ENCODE measurements at regions not wholly inside any gene's neighbourhood (a gene's known extent, or its start where the extent isn't known, plus 50 kb on each side); places are given as distances from the start of the nearest gene placed in this dataset.

DNA sequence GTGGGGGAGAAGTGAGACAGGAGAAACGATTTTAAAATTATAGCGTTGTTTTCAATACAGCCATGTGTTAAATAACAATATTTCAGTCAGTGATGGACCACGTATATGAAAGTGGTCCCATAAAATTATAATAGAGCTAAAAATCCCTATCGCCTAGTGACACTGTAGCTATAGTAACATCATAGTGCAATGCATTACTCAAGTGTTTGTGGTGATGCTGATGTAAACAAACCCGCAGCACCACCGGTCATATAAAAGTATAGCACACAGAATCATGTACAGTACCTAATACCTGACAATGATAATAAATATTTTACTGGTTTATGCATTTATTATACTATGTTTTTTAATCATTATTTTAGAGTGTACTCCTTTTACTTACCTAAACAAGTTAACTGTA lies 407.4 kb upstream of the SEMA6A start:
- no peak for ATAC-seq
- 3% methylated on average over 6 of the region's 6 CpGs for WGBS (ENCODE audit: missing lambda C conversion rate)

DNA sequence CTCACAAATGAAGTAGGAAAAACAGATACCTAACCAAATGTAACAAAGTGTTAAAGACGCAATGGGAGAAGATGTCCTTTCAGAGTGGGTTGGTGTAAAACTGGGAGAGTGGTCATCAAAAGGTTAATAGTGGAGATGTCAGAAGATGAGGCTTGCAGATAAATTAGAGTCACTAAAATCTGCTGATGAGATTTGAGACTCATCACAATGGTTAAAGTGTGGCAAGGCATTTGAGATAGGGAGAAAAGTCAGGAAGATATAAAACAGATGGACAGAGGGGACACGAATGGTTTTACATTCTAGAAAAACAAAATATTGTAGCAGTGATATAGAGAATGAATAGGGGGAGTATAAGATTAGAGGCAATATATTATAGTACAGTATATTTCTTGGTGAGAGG lies 406.0 kb upstream of the SEMA6A start:
- no peaks in the 10 kb centered on the region for H3K4me1 ChIP-seq
- H3K9me3 ChIP-seq: no peaks in the 10 kb centered on the region
- ATAC-seq (no peak), DNase-seq (ENCODE audit: low read depth in 1 of 2, low spot score in 1 of 2) (no peak), FAIRE-seq (no peak)
- CTCF ChIA-PET: no interaction called here
- H3K27ac ChIP-seq: no peak overlapping the region
- H3K4me3 ChIP-seq: no peak overlapping the region
- no peak overlapping the region for H3K4me2 ChIP-seq
- WGBS (ENCODE audit: missing lambda C conversion rate): 0% methylated on average over 2 of the region's 2 CpGs
- TF ChIP-seq, protein P1, sequence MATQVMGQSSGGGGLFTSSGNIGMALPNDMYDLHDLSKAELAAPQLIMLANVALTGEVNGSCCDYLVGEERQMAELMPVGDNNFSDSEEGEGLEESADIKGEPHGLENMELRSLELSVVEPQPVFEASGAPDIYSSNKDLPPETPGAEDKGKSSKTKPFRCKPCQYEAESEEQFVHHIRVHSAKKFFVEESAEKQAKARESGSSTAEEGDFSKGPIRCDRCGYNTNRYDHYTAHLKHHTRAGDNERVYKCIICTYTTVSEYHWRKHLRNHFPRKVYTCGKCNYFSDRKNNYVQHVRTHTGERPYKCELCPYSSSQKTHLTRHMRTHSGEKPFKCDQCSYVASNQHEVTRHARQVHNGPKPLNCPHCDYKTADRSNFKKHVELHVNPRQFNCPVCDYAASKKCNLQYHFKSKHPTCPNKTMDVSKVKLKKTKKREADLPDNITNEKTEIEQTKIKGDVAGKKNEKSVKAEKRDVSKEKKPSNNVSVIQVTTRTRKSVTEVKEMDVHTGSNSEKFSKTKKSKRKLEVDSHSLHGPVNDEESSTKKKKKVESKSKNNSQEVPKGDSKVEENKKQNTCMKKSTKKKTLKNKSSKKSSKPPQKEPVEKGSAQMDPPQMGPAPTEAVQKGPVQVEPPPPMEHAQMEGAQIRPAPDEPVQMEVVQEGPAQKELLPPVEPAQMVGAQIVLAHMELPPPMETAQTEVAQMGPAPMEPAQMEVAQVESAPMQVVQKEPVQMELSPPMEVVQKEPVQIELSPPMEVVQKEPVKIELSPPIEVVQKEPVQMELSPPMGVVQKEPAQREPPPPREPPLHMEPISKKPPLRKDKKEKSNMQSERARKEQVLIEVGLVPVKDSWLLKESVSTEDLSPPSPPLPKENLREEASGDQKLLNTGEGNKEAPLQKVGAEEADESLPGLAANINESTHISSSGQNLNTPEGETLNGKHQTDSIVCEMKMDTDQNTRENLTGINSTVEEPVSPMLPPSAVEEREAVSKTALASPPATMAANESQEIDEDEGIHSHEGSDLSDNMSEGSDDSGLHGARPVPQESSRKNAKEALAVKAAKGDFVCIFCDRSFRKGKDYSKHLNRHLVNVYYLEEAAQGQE (IDR thresholded peaks at IDR 0.05): no peak
- TF ChIP-seq TP53 (CRISPR knock-in tag; IDR thresholded peaks at IDR 0.05) (no peak), POLR2AphosphoS2 (conservative IDR thresholded peaks at IDR 0.05; ENCODE audit: low read length) (no peak), HEYL (CRISPR knock-in tag; IDR thresholded peaks at IDR 0.05) (no peak), MAFK (IDR thresholded peaks at IDR 0.05; ENCODE audit: partially characterized antibody) (no peak), FOSL2 (IDR thresholded peaks at IDR 0.05) (no peak), FOSL2 (CRISPR knock-in tag; IDR thresholded peaks at IDR 0.05) (no peak), POLR2A (IDR thresholded peaks at IDR 0.05; ENCODE audit: low read length) (no peak), NFE2L2 (conservative IDR thresholded peaks at IDR 0.05; ENCODE audit: low read length) (no peak), FOSB (CRISPR knock-in tag; IDR thresholded peaks at IDR 0.05) (no peak), RNF2 (IDR thresholded peaks at IDR 0.05; ENCODE audit: borderline replicate concordance, low read depth) (no peak), CEBPB (IDR thresholded peaks at IDR 0.05) (no peak)
- TF ChIP-seq, protein P2, sequence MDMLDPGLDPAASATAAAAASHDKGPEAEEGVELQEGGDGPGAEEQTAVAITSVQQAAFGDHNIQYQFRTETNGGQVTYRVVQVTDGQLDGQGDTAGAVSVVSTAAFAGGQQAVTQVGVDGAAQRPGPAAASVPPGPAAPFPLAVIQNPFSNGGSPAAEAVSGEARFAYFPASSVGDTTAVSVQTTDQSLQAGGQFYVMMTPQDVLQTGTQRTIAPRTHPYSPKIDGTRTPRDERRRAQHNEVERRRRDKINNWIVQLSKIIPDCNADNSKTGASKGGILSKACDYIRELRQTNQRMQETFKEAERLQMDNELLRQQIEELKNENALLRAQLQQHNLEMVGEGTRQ (IDR thresholded peaks at IDR 0.05): no peak
- TF ChIP-seq, protein P3, sequence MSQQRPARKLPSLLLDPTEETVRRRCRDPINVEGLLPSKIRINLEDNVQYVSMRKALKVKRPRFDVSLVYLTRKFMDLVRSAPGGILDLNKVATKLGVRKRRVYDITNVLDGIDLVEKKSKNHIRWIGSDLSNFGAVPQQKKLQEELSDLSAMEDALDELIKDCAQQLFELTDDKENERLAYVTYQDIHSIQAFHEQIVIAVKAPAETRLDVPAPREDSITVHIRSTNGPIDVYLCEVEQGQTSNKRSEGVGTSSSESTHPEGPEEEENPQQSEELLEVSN (IDR thresholded peaks at IDR 0.05; ENCODE audit: borderline replicate concordance, low read depth): no peak
- TF ChIP-seq, protein P4, sequence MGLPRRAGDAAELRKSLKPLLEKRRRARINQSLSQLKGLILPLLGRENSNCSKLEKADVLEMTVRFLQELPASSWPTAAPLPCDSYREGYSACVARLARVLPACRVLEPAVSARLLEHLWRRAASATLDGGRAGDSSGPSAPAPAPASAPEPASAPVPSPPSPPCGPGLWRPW (IDR thresholded peaks at IDR 0.05): no peak
- POLR2A ChIA-PET: no interaction called here

More for the DNA sequence above, 407.4 kb upstream of the SEMA6A start:
- POLR2A ChIA-PET: no interaction called here
- no peak for DNase-seq (ENCODE audit: low read depth in 1 of 2, low spot score in 1 of 2)
- CTCF ChIA-PET: no interaction called here
- Histone ChIP-seq H3K4me1 (no peaks in the 10 kb centered on the region), H3K4me2 (no peak overlapping the region), H3K4me3 (no peak overlapping the region), H3K27ac (no peak overlapping the region), H3K9me3 (no peaks in the 10 kb centered on the region)
- TF ChIP-seq EHF (CRISPR knock-in tag; IDR thresholded peaks at IDR 0.05) (no peak), EP300 (IDR thresholded peaks at IDR 0.05) (no peak), BHLHE40 (IDR thresholded peaks at IDR 0.05; ENCODE audit: low read depth, low read length) (no peak), MAFK (IDR thresholded peaks at IDR 0.05; ENCODE audit: partially characterized antibody) (no peak), JUNB (IDR thresholded peaks at IDR 0.05) (no peak), CBX2 (IDR thresholded peaks at IDR 0.05; ENCODE audit: borderline replicate concordance, low read depth) (no peak), RFX5 (IDR thresholded peaks at IDR 0.05) (no peak), NFE2L2 (conservative IDR thresholded peaks at IDR 0.05; ENCODE audit: low read length) (no peak), CBX8 (IDR thresholded peaks at IDR 0.05) (no peak)
- TF ChIP-seq, protein P5, sequence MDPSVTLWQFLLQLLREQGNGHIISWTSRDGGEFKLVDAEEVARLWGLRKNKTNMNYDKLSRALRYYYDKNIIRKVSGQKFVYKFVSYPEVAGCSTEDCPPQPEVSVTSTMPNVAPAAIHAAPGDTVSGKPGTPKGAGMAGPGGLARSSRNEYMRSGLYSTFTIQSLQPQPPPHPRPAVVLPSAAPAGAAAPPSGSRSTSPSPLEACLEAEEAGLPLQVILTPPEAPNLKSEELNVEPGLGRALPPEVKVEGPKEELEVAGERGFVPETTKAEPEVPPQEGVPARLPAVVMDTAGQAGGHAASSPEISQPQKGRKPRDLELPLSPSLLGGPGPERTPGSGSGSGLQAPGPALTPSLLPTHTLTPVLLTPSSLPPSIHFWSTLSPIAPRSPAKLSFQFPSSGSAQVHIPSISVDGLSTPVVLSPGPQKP (IDR thresholded peaks at IDR 0.05; ENCODE audit: low read depth, low read length): no peak
- TF ChIP-seq, protein P2 (IDR thresholded peaks at IDR 0.05): no peak
- TF ChIP-seq, protein P6, sequence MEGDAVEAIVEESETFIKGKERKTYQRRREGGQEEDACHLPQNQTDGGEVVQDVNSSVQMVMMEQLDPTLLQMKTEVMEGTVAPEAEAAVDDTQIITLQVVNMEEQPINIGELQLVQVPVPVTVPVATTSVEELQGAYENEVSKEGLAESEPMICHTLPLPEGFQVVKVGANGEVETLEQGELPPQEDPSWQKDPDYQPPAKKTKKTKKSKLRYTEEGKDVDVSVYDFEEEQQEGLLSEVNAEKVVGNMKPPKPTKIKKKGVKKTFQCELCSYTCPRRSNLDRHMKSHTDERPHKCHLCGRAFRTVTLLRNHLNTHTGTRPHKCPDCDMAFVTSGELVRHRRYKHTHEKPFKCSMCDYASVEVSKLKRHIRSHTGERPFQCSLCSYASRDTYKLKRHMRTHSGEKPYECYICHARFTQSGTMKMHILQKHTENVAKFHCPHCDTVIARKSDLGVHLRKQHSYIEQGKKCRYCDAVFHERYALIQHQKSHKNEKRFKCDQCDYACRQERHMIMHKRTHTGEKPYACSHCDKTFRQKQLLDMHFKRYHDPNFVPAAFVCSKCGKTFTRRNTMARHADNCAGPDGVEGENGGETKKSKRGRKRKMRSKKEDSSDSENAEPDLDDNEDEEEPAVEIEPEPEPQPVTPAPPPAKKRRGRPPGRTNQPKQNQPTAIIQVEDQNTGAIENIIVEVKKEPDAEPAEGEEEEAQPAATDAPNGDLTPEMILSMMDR (IDR thresholded peaks at IDR 0.05): no peak
- FAIRE-seq: no peak
